ENCODE measurements at regions not wholly inside any gene's neighbourhood (a gene's known extent, or its start where the extent isn't known, plus 50 kb on each side); places are given as distances from the start of the nearest gene placed in this dataset.

DNA sequence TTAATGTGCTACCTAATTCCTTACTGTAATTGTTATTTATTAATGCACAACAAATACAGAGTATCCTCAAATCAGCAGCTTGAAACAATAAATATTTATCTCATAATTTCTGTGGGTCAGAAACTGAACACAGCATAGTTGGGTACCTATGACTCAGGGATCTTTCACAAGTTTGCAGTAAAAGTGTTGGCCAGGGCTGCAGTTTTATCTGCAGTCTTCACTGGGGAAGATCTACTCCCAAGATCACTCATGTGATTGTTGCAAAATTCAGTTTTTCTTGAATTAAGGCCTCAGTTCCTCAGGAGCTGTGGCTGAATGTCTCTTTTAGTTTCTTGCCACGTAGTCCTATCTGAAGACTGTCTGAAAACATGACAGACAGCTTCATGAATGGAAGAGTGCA is 237.8 kb downstream of the ZWINT start:
- Histone ChIP-seq H3K9me3 (ENCODE audit: control insufficient read depth in 4 of 4, insufficient read depth in 3 of 4, low read length in 3 of 4) (no peaks in the 10 kb centered on the region), H3K4me3 (no peak overlapping the region), H3K4me1 (ENCODE audit: control insufficient read depth in 5 of 5, insufficient read depth in 5 of 5, low read length in 5 of 5) (no peaks in the 10 kb centered on the region), H3K27ac (ENCODE audit: low read depth in 1 of 2, low read length in 1 of 2) (no peak overlapping the region), H3K27me3 (ENCODE audit: control insufficient read depth in 3 of 3, insufficient read depth in 3 of 3, low read length in 2 of 3) (no peaks in the 10 kb centered on the region), H3K9ac (ENCODE audit: insufficient read depth in 1 of 2, low read length in 2 of 2) (no peak overlapping the region), H3K36me3 (ENCODE audit: control insufficient read depth in 4 of 4, insufficient read depth in 4 of 4, low read length in 4 of 4) (no peaks in the 10 kb centered on the region)
- 35 to 50% methylated on average over 1 of the region's 1 CpG for WGBS, 2 donors
- TF ChIP-seq, protein P1, sequence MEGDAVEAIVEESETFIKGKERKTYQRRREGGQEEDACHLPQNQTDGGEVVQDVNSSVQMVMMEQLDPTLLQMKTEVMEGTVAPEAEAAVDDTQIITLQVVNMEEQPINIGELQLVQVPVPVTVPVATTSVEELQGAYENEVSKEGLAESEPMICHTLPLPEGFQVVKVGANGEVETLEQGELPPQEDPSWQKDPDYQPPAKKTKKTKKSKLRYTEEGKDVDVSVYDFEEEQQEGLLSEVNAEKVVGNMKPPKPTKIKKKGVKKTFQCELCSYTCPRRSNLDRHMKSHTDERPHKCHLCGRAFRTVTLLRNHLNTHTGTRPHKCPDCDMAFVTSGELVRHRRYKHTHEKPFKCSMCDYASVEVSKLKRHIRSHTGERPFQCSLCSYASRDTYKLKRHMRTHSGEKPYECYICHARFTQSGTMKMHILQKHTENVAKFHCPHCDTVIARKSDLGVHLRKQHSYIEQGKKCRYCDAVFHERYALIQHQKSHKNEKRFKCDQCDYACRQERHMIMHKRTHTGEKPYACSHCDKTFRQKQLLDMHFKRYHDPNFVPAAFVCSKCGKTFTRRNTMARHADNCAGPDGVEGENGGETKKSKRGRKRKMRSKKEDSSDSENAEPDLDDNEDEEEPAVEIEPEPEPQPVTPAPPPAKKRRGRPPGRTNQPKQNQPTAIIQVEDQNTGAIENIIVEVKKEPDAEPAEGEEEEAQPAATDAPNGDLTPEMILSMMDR (IDR thresholded peaks at IDR 0.05; ENCODE audit: control extremely low read depth, extremely low read depth), result no peak
- no peak for DNase-seq
- no peak for ATAC-seq (ENCODE audit: insufficient read depth, low FRiP score)

DNA sequence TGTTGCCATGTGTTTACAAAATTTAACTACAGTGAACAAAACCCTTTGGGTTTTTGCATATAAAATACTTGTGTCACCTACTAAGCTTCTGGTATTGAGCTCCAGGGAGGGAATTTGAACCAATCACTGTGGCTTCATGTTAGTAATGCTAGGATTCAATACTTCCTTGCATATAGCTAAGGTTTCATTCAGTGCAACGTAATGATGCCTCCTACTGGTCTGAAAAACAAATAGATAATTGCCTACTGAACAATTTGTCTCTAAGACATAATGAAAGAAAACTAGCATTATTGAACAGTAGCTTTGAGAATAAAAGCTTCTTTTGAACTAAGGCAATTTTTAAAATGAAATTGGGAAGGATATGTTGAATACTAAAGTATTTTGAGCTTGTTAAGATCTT is 244.4 kb downstream of the ZWINT start:
- TF ChIP-seq, protein P1 (IDR thresholded peaks at IDR 0.05; ENCODE audit: control extremely low read depth, extremely low read depth), result no peak
- H3K9me3 ChIP-seq (ENCODE audit: control insufficient read depth in 4 of 4, insufficient read depth in 3 of 4, low read length in 3 of 4), result no peaks in the 10 kb centered on the region
- H3K4me1 ChIP-seq (ENCODE audit: control insufficient read depth in 5 of 5, insufficient read depth in 5 of 5, low read length in 5 of 5), result no peaks in the 10 kb centered on the region
- no peak for ATAC-seq (ENCODE audit: insufficient read depth, low FRiP score)
- H3K36me3 ChIP-seq (ENCODE audit: control insufficient read depth in 4 of 4, insufficient read depth in 4 of 4, low read length in 4 of 4), result no peaks in the 10 kb centered on the region
- no peak for DNase-seq
- H3K27me3 ChIP-seq (ENCODE audit: control insufficient read depth in 3 of 3, insufficient read depth in 3 of 3, low read length in 2 of 3), result no peaks in the 10 kb centered on the region
- WGBS, 2 donors, result 16 to 40% methylated on average over 1 of the region's 1 CpG
- no peak overlapping the region for H3K4me3 ChIP-seq
- no peak overlapping the region for H3K27ac ChIP-seq (ENCODE audit: low read depth in 1 of 2, low read length in 1 of 2)
- H3K9ac ChIP-seq (ENCODE audit: insufficient read depth in 1 of 2, low read length in 2 of 2), result no peak overlapping the region

- DNase-seq (no peak), ATAC-seq (ENCODE audit: insufficient read depth, low FRiP score) (no peak)
- H3K9ac ChIP-seq (ENCODE audit: insufficient read depth in 1 of 2, low read length in 2 of 2), result no peak overlapping the region
- no peaks in the 10 kb centered on the region for H3K4me1 ChIP-seq (ENCODE audit: control insufficient read depth in 5 of 5, insufficient read depth in 5 of 5, low read length in 5 of 5)
- H3K36me3 ChIP-seq (ENCODE audit: control insufficient read depth in 4 of 4, insufficient read depth in 4 of 4, low read length in 4 of 4), result no peaks in the 10 kb centered on the region
- no peak overlapping the region for H3K27ac ChIP-seq (ENCODE audit: low read depth in 1 of 2, low read length in 1 of 2)
- no peak overlapping the region for H3K4me3 ChIP-seq
- TF ChIP-seq, protein P1 (IDR thresholded peaks at IDR 0.05; ENCODE audit: control extremely low read depth, extremely low read depth), result no peak
- WGBS, 2 donors, result 84 to 89% methylated on average over 13 of the region's 13 CpGs
- no peaks in the 10 kb centered on the region for H3K27me3 ChIP-seq (ENCODE audit: control insufficient read depth in 3 of 3, insufficient read depth in 3 of 3, low read length in 2 of 3)
- H3K9me3 ChIP-seq (ENCODE audit: control insufficient read depth in 4 of 4, insufficient read depth in 3 of 4, low read length in 3 of 4), result no peaks in the 10 kb centered on the region
These were observed 251.6 kb downstream of the ZWINT start for GRCh38 chr10:56109454-56109853.

DNA sequence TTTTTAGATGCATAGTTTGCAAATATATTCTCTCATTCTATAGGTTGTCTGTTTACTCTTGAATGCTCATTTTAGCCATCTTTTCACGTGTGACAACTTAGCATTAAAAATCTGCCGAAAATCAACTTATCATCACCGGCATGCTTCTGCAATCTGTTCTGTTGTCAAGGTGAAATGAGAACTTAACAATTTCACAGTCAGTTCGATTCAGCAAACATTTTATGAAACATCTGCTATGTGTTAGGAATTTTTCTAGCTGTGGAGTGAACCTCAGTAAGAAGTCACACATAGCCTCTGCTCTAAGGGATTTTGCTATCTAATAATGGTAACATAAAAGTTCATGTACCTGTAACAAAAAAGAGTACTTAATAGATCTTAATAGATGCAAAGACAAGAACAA is 256.1 kb downstream of the ZWINT start:
- no peak for DNase-seq
- Histone ChIP-seq H3K27ac (ENCODE audit: low read depth in 1 of 2, low read length in 1 of 2) (no peak overlapping the region), H3K9me3 (ENCODE audit: control insufficient read depth in 4 of 4, insufficient read depth in 3 of 4, low read length in 3 of 4) (no peaks in the 10 kb centered on the region), H3K9ac (ENCODE audit: insufficient read depth in 1 of 2, low read length in 2 of 2) (no peak overlapping the region), H3K27me3 (ENCODE audit: control insufficient read depth in 3 of 3, insufficient read depth in 3 of 3, low read length in 2 of 3) (no peaks in the 10 kb centered on the region), H3K36me3 (ENCODE audit: control insufficient read depth in 4 of 4, insufficient read depth in 4 of 4, low read length in 4 of 4) (no peaks in the 10 kb centered on the region), H3K4me3 (no peak overlapping the region), H3K4me1 (ENCODE audit: control insufficient read depth in 5 of 5, insufficient read depth in 5 of 5, low read length in 5 of 5) (no peaks in the 10 kb centered on the region)
- no peak for ATAC-seq (ENCODE audit: insufficient read depth, low FRiP score)
- 82 to 87% methylated on average over 4 of the region's 4 CpGs for WGBS, 2 donors
- TF ChIP-seq, protein P1 (IDR thresholded peaks at IDR 0.05; ENCODE audit: control extremely low read depth, extremely low read depth), result no peak

Measured in lung (tissue), 11 donors.